GM21723 (cell line): ENCODE measurements at regions not wholly inside any gene's neighbourhood (a gene's known extent, or its start where the extent isn't known, plus 50 kb on each side); places are given as distances from the start of the nearest gene placed in this dataset.

ENCODE experiments used
- ATAC-seq: cut with Tn5 transposase; IDR thresholded peaks from one replicate; pipeline ENCODE4 v1.9.1; 2021; ENCODE audit warnings: mild to moderate bottlenecking, moderate library complexity; ENCODE audit not compliant: unreplicated experiment

DNA sequence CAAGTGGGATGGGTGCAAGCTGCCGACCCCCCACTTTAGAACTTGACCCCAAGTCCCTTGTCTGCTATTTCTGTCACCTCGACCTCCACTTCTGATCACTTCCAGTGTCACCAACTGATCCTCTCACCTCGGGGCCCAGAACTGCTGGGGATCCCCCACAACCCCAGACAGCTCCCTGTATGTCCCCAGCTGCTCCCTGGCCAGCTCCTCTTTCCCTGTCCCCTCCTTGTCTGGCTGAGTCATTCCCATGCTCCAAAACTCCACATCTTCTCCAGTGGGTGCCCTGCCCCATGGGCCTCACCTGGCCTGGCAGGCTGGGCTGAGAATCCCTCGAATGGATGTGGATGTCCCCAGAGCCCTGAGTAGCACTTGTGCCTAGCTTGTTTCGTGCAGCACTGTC, 154.3 kb upstream of the PCBD1 start:
- no peak for ATAC-seq

DNA sequence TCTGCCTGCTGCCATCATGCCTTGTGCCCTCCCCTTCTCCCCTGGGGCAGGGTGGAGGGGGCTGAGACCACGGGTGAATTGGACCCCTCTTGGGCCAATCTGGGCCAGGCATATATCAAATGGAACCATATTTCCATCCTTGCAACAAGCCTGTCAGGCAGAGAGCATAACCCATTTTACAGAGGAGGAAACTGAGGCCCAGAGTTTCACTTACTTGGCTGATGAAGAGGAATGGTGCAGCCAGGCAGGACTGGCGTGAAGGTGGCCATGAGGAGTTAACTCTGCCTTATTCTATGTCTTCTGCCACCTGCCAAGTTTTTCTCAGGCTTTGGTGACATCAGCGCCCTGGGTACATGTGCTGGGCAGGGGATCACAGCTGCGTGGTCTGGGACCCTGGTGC, 155.5 kb upstream of the PCBD1 start:
- ATAC-seq = no peak

DNA sequence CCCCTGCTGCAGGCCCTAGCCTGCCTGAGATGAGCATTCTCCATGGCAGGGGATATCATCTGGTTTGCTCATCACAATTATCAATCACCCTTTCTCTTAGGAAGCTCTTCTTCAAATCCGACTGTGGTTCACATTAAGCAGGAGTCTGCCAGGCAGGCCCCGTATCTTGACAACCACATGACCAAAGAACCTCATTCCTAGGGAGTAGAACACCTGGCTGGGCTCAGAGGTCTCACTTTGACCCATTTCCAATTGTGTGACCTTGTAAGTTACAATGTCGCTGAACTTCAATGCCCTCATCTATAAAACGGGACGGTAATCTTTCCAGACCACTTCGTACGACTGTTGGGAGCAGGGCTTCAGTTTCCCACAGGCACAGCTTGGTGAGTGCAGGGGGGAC, 156.4 kb upstream of the PCBD1 start:
- ATAC-seq = no peak

DNA sequence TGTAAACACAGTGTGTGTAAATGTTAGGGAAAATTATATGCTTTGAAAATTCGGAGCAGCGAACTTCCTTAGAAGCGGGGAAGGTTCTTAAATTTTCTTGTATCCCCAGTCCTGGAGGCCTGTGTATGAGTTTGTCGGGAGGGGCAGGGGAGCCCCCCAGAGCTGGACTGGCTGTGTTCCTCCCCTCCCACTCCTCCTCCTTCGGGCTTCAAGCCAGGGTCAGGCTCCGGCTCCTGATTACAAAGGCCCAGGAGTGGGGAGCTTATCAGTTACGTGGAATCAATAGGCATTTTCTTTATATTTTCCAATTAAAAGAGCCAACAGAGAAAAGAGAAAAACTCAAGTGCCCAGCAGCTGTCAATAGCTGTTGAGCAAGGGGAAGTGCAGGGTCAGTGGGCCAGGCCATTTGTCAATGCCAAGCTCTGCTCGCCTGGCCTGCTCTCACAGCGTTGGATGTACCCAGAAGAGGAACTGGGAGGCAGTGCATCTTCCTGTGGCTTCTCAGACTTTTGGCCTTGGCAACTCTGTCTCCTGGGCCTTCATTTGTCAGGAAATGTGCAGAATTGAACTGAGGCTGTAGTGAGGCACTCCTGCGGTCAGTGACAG, 156.9 kb upstream of the PCBD1 start:
- ATAC-seq = no peak

DNA sequence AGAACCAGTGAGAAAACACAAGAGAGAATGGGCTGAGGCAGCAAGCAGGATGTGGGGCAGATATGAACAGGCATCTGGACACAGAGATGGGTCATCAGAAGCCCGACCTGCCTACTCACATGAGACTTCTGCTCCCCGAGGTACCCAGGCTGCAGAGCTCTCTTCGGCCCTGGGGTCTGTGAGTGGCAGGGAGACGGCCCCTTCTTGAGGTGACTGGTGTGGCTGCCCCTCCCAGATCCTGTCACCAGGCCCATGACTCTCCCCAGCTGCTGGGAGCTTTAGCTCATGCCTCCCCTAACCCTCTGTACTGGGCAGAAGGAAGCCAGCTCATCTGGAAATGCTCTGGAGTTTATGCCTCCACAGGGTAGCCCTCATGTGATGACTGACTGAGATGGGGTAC, 157.6 kb upstream of the PCBD1 start:
- no peak for ATAC-seq

DNA sequence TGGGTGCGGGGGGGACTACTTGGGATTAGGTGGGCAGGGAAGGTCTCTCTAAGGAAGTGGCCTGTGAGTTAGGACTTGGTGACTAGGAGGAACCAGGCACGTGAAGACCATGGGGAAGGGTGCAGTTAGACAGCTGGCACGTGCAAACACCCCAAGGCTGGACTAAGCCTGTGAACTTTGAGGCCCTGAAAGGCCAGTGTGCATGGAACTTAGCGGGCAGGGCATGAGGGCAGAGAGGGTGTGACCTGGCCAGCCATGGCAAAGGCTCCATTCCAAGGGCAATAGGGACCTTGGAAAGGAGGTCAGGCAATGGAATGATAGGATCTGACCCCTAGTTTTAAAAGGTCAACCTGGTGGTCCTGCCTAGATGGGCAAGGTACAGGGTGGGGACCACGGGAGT, 158.4 kb upstream of the PCBD1 start:
- no peak for ATAC-seq

DNA sequence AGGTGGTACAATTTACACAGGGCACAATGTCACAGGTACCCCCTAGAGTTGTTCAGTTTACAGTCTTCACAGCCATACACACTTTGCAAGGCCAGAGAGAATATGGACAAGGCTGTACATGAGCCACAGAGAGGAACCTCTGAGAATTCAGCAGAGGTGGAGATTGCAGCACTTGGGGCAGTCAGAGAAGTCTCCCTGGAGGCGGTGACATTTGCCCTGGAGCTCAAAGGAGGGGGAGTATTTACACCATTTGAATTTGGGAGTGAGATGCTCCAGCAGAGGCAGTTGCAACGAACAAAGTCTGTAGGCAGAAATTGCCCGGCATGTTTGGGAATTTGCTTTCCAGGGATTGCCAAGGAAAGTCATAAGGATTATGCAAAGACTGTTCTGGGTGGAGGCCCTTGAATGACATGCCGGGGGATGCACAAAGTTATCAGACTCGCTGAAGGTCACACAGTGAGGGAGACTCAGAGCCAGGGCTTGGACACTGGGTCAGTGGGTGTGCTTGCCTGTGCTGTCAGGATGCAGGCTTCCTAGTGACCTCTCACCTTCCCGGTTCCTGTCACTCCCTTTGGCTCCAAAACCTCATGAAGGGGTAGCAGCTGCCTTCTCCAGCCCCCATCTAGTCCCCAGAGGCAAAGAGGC, 160.7 kb upstream of the PCBD1 start:
- ATAC-seq = no peak

DNA sequence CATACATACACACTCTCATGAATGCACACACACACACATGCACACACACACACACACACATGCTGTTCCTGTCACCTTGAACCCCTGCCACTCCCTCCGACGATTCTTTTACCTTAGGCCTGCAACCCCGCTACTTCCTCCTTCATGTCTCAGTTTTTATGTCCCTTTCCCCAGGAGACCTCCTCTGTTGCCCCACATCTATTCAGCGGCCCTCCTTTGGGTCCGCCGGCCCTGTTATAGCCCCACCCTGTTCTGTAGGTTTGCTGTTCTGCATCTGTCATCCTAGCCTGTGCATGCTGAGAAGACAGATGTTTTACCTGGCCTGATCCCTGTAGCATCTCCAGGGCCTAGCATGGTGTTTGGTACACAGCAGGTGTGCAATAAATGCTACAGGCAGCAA, 161.6 kb upstream of the PCBD1 start:
- ATAC-seq = no peak

DNA sequence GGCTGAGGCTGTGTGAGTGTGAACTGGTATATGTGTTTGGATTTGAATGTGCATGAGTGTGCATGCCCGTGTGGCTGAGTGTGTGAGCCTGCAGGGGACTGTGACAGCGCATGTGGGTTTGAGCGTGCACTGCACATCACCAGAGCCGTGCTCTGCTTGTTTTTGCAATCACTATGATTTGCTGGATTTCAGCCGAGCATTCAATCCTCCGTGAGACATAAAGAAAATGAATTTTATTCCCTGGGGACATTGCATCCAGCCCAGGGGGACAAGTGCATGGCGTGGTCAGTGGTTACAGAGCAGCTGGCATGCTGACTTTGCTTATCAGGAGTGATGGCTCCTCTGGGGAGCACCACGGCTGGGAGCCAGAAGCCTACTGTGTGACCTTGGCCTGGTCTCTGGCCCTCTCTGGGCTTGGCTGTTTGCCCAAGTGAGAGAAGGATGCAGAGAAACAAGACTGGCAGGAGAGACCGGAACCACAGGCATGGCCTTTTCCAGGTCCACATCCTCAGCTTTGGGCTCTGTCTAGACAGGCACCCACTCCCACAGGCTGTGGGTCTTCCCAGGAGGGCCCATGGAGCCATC, 160.2 kb upstream of the UNC5B start:
- ATAC-seq = no peak

DNA sequence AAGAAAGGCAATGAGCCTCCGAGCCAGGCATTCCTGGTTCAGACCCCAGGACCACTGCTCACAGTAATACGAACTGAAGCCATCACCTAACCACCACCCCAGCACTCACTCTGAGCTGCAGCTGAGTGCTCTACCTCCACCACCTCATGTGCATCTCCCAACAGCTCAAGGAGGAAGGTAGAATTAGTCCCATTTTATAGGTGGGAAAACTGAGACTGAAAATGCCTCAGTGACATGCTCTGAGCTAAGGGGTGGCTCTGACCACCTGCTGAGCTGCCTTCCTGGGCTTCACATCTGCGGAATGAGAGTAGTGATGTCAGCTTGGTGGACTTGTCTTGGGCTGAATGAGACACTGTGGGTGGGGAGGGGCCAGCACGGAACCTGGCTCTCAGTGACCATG, 159.7 kb upstream of the UNC5B start:
- no peak for ATAC-seq

DNA sequence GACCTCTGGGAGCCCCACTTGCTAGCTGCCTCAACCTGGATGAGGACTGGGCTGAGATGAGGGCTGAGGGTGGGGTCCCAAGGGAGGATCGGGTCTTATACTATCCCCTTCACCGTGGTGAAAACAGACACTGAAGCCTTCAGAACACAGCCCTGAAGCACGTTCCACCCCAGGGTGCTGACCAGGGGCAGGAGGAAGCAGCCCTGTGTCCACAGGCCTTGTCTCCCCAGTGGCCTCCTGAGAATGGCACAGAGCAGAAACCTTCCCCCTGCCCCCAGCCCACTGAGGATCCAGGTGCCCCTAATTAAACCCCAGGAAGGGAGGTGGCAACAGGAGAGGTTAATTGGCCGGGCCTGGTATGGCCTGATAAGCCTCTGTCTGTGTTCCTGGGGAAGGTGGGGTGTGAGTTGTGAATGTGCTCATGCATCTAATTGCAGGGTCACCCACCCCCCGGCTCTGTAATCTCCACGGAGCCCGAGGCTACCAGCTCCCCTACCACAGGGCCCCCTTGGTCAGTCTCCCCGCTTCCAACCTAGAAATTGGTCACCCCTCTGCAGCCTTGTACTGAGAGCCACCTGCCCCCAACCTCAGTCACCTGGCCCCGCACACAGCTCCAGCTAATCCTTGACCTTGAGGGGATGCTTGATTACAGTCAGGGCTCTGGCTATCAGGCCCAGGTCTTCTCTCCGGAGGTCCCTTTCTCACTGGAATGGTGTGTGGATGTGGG, 159.0 kb upstream of the UNC5B start:
- no peak for ATAC-seq

DNA sequence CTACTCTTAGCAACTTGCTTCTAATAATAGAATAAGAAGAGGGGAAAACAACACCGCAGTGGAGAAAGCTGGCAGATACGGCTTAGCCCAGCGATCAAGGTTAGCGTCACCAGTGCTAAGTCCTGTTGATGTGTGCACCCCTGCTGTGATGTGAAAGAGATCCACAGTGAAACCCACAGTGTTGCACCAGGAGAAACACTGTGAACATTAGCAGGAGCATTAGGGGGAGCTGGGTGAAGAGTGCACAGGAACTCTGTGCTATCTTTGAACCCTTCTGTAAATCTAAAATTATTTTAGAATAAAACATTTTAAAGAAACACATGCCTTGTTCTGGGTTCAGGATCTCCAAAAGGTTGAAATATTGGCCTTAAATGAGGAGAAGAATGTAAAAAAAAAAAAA, 154.1 kb upstream of the UNC5B start:
- ATAC-seq = no peak

DNA sequence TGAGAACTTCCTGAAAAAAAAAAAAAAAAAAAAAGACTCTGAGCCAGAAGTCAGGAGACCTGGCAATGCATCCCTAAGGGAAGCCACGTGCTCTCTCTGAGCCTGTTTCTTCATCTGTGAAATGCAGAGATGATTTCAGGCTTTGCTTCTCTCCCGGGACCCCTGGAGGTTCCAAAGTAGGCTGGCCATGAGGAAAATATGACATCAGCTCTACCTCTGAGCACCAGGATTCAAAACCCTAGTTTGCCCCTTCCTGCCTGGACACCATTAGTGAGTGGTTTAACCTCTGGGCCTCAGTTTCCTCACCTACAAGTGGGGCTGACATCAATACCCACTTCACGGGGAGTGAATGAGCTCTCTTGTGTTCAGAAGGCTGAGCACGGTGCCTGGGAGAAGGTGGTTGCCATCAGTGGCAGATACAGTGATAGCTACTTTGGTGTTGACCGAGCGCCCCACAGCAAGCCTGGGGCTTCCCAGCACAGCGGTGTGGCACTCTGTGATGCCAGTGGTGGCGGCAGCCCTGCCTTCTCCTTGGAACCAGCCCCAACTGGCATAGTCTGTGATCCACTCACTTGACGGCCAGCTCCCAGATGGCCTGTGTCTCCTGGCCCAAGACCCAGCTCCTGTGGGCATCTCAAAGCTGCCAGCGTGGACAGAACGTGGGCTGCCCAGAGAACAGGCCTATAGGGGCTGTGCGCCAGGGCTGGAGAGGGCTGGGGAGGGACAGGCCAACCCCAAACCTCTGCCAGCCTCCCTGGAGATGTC, 153.1 kb upstream of the UNC5B start:
- no peak for ATAC-seq

DNA sequence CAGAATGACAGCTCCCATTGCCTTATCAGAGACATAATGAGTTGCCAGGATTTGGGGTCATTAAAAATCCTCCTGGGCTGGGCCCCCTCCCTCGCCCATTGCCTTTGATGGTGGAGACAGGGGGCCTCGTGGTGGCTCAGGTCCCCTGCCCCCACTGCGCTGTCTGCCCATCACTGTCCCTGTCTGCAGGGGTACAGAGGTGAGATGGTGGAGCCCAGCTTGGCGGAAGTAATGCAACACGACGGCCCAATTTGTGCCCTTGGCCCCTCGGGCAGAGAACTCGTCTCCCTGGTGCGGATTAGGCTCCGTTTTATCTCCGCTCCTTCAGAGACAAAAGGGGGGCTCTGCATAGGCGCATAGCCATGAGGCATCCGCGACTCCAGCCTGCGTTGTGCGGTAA, 152.4 kb upstream of the UNC5B start:
- ATAC-seq = no peak

DNA sequence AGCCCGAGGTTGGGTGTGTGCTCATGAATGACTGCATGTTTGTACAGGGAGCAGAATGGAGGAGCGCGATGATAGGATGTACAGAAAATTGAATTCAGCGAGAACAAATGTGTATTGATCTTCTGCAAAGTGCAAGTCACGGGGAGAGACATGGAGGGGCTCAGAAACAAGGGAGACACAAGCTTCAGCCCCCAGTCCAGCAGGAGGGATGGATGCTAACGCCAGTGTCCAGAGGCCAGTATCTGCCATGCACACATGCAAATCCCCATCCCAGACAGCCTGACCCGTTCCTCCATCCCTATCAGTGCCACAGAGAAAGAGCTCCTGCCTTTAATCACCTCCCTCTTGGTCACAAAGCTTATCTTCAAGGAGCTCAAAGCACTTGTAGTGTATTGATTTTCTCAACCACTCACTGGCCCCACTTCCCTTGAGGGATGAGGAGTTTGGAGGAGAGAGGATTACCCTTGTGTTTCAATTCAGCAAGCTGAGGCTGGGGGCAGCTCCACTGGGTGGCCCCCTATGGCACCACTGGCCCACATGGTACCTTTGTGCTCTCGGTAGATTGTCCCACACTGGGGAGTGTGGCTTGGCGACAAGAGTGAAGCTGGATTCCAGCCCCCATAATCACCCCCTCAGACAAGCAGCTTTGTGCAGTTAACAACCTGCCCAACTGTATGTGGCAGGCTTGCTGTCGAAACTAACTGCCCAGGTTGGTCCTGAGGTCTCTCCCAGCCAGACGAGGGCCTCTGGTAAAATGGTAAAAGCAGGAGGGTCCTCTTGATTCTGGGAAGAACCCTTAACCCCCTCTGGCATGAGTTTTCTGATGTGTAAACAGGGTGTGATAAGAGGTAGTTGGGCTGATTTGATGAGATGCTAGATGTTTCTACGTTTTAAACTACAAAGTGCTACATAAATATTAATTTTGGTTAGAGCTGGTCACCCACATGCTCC, 151.6 kb upstream of the UNC5B start:
- no peak for ATAC-seq

DNA sequence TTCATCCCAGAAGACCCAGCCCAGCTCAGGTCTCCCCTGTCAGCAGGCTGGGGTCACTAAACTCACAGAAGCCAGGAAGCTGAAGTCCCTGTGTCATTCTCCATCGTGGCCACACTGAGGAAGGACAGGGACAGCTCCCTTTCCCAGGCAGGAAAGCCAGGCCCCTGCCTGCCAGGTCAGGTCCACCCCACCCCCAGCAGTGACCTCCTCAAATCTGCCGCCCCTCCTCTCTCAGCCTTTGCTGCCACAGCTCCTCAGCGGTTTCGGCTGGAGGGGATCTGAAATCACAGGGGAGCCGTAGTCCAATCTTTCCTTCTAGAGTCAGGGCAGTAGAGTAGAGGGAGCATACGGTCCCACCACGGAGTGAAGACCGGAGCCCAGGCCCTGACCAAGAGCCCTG, 150.9 kb upstream of the UNC5B start:
- no peak for ATAC-seq

DNA sequence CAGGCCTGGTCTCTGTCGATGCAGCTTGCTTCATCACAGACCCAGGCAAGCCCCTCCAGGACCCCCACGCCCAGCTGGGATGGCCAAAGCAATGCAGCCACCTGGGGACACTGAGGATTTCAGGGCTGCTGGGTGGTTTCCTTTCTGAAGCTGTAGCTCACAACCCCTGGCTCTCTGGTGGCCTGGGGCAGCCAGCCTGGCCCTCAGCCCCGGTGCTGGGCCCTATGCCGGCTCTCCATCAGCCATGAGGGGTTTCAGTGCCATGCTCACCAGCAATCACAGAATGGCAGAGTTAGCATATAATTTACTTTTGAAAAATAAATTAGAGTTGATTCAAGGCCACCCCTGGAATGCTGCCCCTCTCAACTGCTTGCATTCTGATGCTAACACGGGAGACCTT, 150.2 kb upstream of the UNC5B start:
- ATAC-seq = no peak

DNA sequence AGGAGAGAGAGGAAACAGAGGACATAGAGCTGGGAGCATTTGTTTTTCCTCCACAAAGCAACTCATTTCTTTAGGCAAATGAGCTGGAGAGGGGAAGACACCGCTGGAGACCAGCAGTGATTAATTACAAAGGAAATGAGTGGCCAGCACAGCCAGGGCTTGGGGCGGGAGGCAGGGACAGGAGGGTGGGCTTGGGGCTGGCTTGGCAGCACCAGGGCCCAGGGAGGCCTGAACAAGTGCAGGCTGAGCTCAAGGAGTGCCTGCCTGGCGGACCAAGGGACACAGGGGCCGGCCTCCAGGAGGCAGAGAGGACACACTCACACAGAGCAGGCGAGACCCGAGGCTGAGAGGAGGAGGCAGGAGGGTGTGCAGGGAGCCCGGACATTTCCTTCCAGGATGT, 149.0 kb upstream of the UNC5B start:
- ATAC-seq = no peak

DNA sequence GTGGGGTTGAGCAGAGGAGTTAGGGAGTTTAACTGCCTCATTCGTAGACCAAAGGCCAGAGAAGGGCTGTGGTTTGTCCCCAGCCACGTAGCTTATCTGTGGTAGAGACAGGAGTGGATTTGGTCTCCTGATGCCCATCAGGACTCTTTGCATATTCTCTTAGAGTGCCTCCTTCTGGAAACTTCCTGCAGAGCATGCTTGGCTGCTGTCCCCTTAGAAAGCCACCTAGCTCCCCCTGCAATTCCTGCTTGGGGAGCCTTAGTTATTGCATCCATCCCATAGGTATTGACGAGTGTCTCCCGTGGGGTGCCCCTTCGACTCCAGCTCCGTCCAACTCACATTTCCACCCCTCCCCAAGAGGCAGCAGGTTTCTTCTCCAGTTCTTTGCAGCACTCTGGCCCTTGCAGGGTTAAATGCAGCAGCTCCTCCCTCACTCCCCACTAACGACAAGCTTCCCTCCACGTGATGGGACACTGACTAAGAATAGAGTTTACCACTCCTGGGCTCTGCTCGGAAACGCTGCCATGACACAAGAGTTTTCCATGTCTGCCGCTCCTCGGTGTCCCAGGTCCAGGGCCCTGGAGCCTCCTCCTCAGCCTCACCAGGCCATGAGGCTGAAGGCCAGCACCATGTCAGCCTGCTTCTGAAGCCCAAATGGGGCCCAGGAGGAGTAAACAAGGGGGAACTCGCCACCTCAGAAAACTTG, 147.8 kb upstream of the UNC5B start:
- no peak for ATAC-seq

DNA sequence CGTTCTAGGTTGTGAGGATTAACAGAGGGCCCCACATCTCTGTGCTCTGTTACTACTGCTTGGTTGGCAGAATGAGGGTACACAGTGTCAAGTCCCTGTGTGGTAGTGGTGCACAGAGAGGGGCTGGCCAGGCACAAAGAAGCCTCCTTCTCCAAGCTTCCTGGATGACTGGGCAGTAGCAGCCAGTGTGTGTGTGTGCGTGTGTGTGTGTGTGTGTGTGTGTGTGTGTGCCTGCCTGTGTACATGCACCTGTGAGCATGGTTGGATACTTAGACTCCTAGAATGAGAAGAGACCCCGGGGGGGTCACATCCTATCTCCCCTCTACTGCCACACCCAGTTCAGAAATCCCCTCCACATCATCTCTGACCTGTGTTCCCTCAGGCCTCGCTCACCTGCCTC, 146.7 kb upstream of the UNC5B start:
- ATAC-seq = no peak
